ENCODE measurements at regions not wholly inside any gene's neighbourhood (a gene's known extent, or its start where the extent isn't known, plus 50 kb on each side); places are given as distances from the start of the nearest gene placed in this dataset.

DNA sequence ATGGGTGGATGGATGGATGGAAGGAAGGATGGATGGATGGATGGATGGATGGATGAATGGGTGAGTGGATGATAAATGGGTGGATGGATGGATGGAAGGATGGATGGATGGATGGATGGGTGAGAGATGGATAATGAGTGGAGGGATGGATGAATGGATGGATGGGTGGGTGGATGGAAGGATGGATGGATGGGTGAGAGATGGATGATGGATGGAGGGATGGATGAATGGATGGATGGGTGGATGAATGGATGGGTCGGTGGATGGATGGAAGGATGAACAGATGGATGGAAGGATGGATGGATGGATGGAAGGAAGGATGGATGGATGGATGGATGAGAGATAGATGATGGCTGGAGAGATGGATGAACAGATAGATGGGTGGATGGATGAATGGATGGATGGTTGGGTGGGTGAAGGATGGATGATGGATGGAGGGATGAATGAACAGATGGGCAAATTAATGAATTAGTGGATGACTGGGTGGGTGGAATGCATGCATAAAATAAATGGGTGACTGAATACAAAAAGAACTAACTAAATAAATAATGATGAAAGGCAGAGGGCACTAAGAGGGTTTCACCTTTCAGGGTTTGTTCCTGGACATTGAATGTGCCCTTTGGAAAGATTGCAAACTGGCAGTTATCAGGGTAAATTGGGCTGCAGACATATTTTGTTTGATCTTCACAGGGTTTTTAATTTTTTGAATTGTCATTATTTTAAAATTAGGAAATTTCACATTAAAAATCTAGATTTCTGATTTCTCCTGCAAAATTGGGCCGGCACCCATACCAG is 50.9 kb upstream of the PTPN1 start:
- TF ChIP-seq, protein P1, sequence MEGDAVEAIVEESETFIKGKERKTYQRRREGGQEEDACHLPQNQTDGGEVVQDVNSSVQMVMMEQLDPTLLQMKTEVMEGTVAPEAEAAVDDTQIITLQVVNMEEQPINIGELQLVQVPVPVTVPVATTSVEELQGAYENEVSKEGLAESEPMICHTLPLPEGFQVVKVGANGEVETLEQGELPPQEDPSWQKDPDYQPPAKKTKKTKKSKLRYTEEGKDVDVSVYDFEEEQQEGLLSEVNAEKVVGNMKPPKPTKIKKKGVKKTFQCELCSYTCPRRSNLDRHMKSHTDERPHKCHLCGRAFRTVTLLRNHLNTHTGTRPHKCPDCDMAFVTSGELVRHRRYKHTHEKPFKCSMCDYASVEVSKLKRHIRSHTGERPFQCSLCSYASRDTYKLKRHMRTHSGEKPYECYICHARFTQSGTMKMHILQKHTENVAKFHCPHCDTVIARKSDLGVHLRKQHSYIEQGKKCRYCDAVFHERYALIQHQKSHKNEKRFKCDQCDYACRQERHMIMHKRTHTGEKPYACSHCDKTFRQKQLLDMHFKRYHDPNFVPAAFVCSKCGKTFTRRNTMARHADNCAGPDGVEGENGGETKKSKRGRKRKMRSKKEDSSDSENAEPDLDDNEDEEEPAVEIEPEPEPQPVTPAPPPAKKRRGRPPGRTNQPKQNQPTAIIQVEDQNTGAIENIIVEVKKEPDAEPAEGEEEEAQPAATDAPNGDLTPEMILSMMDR (IDR thresholded peaks at IDR 0.05): no peak
- TF ChIP-seq, protein P2, sequence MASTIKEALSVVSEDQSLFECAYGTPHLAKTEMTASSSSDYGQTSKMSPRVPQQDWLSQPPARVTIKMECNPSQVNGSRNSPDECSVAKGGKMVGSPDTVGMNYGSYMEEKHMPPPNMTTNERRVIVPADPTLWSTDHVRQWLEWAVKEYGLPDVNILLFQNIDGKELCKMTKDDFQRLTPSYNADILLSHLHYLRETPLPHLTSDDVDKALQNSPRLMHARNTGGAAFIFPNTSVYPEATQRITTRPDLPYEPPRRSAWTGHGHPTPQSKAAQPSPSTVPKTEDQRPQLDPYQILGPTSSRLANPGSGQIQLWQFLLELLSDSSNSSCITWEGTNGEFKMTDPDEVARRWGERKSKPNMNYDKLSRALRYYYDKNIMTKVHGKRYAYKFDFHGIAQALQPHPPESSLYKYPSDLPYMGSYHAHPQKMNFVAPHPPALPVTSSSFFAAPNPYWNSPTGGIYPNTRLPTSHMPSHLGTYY (CRISPR knock-in tag; IDR thresholded peaks at IDR 0.05): no peak
- no peak for TF ChIP-seq NFE2L1 (CRISPR knock-in tag; IDR thresholded peaks at IDR 0.05)
- TF ChIP-seq KAT7 (CRISPR knock-in tag; IDR thresholded peaks at IDR 0.05; ENCODE audit: borderline replicate concordance): no peak
- no peak for TF ChIP-seq IRF1 (CRISPR knock-in tag; IDR thresholded peaks at IDR 0.05)
- TF ChIP-seq, protein P3, sequence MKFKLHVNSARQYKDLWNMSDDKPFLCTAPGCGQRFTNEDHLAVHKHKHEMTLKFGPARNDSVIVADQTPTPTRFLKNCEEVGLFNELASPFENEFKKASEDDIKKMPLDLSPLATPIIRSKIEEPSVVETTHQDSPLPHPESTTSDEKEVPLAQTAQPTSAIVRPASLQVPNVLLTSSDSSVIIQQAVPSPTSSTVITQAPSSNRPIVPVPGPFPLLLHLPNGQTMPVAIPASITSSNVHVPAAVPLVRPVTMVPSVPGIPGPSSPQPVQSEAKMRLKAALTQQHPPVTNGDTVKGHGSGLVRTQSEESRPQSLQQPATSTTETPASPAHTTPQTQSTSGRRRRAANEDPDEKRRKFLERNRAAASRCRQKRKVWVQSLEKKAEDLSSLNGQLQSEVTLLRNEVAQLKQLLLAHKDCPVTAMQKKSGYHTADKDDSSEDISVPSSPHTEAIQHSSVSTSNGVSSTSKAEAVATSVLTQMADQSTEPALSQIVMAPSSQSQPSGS (CRISPR knock-in tag; IDR thresholded peaks at IDR 0.05; ENCODE audit: borderline replicate concordance, low read depth): no peak
- no peak for TF ChIP-seq TEAD4 (CRISPR knock-in tag; IDR thresholded peaks at IDR 0.05)
- TF ChIP-seq ZNF263 (CRISPR knock-in tag; IDR thresholded peaks at IDR 0.05; ENCODE audit: low read depth): no peak
- no peak for TF ChIP-seq FOXP1 (CRISPR knock-in tag; IDR thresholded peaks at IDR 0.05; ENCODE audit: borderline replicate concordance)
- no peak for TF ChIP-seq CREB1 (CRISPR knock-in tag; IDR thresholded peaks at IDR 0.05)

All from WTC11 (cell line).